ENCODE measurements at regions not wholly inside any gene's neighbourhood (a gene's known extent, or its start where the extent isn't known, plus 50 kb on each side); places are given as distances from the start of the nearest gene placed in this dataset.

GRCh38 chr19:30631033-30631370, 258.8 kb downstream of the ZNF536 start:
- Histone ChIP-seq H4K8ac (ENCODE audit: extremely low read depth, insufficient read depth, low read length) (no peak overlapping the region), H2BK120ac (replicated peaks; ENCODE audit: low read depth, low read length) (no peak overlapping the region), H3K4me3 (ENCODE audit: extremely low read depth in 1 of 4, insufficient read depth in 2 of 4, low read depth in 3 of 4, low read length in 4 of 4) (no peak overlapping the region), H3K56ac (replicated peaks; ENCODE audit: insufficient read length, low read depth, low read length) (no peak overlapping the region), H3K9ac (replicated peaks in 1 of 4; ENCODE audit: extremely low read depth in 1 of 4, low read depth in 3 of 4, low read length in 3 of 4) (no peak overlapping the region), H3K23me2 (ENCODE audit: low read depth, low read length) (no peaks in the 10 kb centered on the region), H4K20me1 (replicated peaks in 1 of 2; ENCODE audit: control insufficient read depth in 1 of 2, insufficient read depth in 2 of 2, low read length in 2 of 2) (no peaks in the 10 kb centered on the region), H2BK12ac (ENCODE audit: low read depth, low read length) (no peak overlapping the region), H2AK5ac (ENCODE audit: low read depth, low read length) (no peak overlapping the region), H3K36me3 (ENCODE audit: control insufficient read depth in 2 of 4, insufficient read depth in 4 of 4, low read length in 3 of 4) (no peaks in the 10 kb centered on the region), H2BK5ac (ENCODE audit: low read depth, low read length) (no peak overlapping the region), H2AFZ (ENCODE audit: low read length) (no peak overlapping the region), H3K23ac (ENCODE audit: insufficient read length) (no peak overlapping the region), H3K4me1 (replicated peaks in 1 of 4; ENCODE audit: control insufficient read depth in 3 of 4, insufficient read depth in 4 of 4, low read length in 3 of 4) (peaks cover 0 to 5% (median 0%) of the 10 kb centered on the region in 4 experiments; a peak in 3 of 7 replicates), H2BK15ac (ENCODE audit: low read length) (no peak overlapping the region), H3K4me2 (ENCODE audit: insufficient read depth in 1 of 2, low read depth in 2 of 2, low read length in 2 of 2) (no peak overlapping the region), H3K79me1 (ENCODE audit: low read depth, low read length) (no peaks in the 10 kb centered on the region), H3K27ac (ENCODE audit: low read depth, low read length) (no peak overlapping the region), H3K4ac (replicated peaks; ENCODE audit: insufficient read length, low read depth, low read length) (no peak overlapping the region), H4K5ac (ENCODE audit: insufficient read length, low read depth, low read length) (no peak overlapping the region), H3K14ac (ENCODE audit: insufficient read length) (no peak overlapping the region), H3K9me3 (ENCODE audit: insufficient read depth in 2 of 2, low read depth in 1 of 2, low read length in 1 of 2) (no peaks in the 10 kb centered on the region), H4K91ac (replicated peaks; ENCODE audit: insufficient read length, low read length) (no peak overlapping the region), H3K18ac (ENCODE audit: extremely low read depth, low read length) (no peak overlapping the region; the same call in 1 of the 2 replicates), H2BK20ac (ENCODE audit: low read length) (no peak overlapping the region), H3K79me2 (ENCODE audit: control insufficient read depth in 1 of 2, insufficient read depth in 2 of 2, low read length in 2 of 2) (no peaks in the 10 kb centered on the region), H3K27me3 (replicated peaks in 1 of 4; ENCODE audit: control insufficient read depth in 3 of 4, extremely low read depth in 1 of 4, insufficient read depth in 3 of 4, low read length in 3 of 4) (no peaks in the 10 kb centered on the region)
- ChIA-PET CTCF (ENCODE audit: partially characterized antibody) (no interaction called here), POLR2A (ENCODE audit: partially characterized antibody) (no interaction called here)
- DNase-seq (ENCODE audit: low read depth in 1 of 2, low spot score in 2 of 2) = no peak
- TF ChIP-seq RNF2 (IDR thresholded peaks at IDR 0.05; ENCODE audit: borderline replicate concordance, low read depth, low read length, missing control alignments, poor library complexity, severe bottlenecking) (no peak), EP300 (IDR thresholded peaks at IDR 0.05; ENCODE audit: borderline replicate concordance in 1 of 2, low read depth in 2 of 2, low read length in 2 of 2) (no peak), BCL11A (IDR thresholded peaks at IDR 0.05; ENCODE audit: low read depth in 2 of 2, low read length in 2 of 2) (no peak), TBP (IDR thresholded peaks at IDR 0.05; ENCODE audit: low read depth, low read length) (no peak), HDAC2 (IDR thresholded peaks at IDR 0.05; ENCODE audit: borderline replicate concordance in 1 of 2, low read depth in 2 of 2, low read length in 2 of 2) (no peak)
- WGBS, 2 experiments (ENCODE audit: extremely low coverage in 1 of 2, insufficient coverage in 1 of 2, insufficient read length in 1 of 2, insufficient replicate concordance in 2 of 2, low coverage in 1 of 2, low lambda C conversion rate in 2 of 2, missing lambda C conversion rate in 1 of 2) = 87% methylated on average over 12 of the region's 12 CpGs; no CpG with 5 or more reads in 1 of the 2 experiments
- FAIRE-seq = no peak
